ENCODE measurements at regions not wholly inside any gene's neighbourhood (a gene's known extent, or its start where the extent isn't known, plus 50 kb on each side); places are given as distances from the start of the nearest gene placed in this dataset.
A peak's percentile ranks its signal among the peaks of the same experiment; 100 is the strongest.

DNA sequence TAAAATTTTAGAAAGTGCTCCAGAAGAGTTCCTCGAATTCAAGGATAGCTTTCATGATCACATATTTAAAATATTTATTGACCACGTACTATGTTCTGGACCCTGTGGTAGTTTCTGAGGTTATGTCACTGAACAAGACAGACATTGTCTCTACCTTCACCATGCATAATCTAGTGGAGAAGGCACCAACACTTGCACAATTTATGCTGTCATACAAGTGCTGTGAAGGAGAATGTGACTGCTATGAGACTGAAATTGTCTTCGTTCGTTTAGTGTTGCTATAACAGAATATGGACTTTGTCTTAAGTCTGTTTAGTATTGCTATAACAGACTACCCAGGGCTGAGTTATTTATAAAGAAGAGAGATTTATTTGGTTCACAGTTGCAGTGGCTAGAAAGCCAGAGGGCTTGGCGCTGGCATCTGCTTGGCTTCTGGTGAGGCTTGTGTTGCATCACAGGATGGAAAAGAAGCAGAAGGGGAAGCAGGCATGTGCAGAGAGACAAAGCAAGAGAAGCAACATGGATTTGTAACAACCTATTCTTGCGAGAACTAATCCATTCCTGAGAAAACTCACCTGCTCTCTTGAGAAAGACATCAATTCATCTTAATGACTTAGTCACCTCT lies 50.0 kb upstream of the RFX8 start:
- Histone ChIP-seq H2BK15ac (ENCODE audit: low read length) (no peak overlapping the region), H3K4ac (replicated peaks; ENCODE audit: insufficient read length, low read depth, low read length) (no peak overlapping the region), H2AK5ac (ENCODE audit: low read depth, low read length) (no peak overlapping the region), H2BK12ac (ENCODE audit: low read depth, low read length) (no peak overlapping the region), H4K91ac (replicated peaks; ENCODE audit: insufficient read length, low read length) (no peak overlapping the region), H3K27me3 (replicated peaks in 1 of 4; ENCODE audit: control insufficient read depth in 3 of 4, extremely low read depth in 1 of 4, insufficient read depth in 3 of 4, low read length in 3 of 4) (no peaks in the 10 kb centered on the region; a peak in 2 of 7 replicates), H3K23me2 (ENCODE audit: low read depth, low read length) (no peaks in the 10 kb centered on the region), H3K4me1 (replicated peaks in 1 of 4; ENCODE audit: control insufficient read depth in 3 of 4, insufficient read depth in 4 of 4, low read length in 3 of 4) (no peaks in the 10 kb centered on the region), H2BK120ac (replicated peaks; ENCODE audit: low read depth, low read length) (no peak overlapping the region), H4K20me1 (replicated peaks in 1 of 2; ENCODE audit: control insufficient read depth in 1 of 2, insufficient read depth in 2 of 2, low read length in 2 of 2) (no peaks in the 10 kb centered on the region), H3K27ac (ENCODE audit: low read depth, low read length) (no peak overlapping the region), H4K5ac (ENCODE audit: insufficient read length, low read depth, low read length) (no peak overlapping the region), H3K14ac (ENCODE audit: insufficient read length) (no peak overlapping the region), H3K4me2 (ENCODE audit: insufficient read depth in 1 of 2, low read depth in 2 of 2, low read length in 2 of 2) (no peak overlapping the region), H4K8ac (ENCODE audit: extremely low read depth, insufficient read depth, low read length) (no peak overlapping the region), H3K23ac (ENCODE audit: insufficient read length) (no peak overlapping the region), H3K79me2 (ENCODE audit: control insufficient read depth in 1 of 2, insufficient read depth in 2 of 2, low read length in 2 of 2) (no peaks in the 10 kb centered on the region), H3K9me3 (ENCODE audit: insufficient read depth in 2 of 2, low read depth in 1 of 2, low read length in 1 of 2) (no peaks in the 10 kb centered on the region; a peak in 1 of 4 replicates), H2BK20ac (ENCODE audit: low read length) (no peak overlapping the region), H3K4me3 (ENCODE audit: extremely low read depth in 1 of 4, insufficient read depth in 2 of 4, low read depth in 3 of 4, low read length in 4 of 4) (no peak overlapping the region), H3K9ac (replicated peaks in 1 of 4; ENCODE audit: extremely low read depth in 1 of 4, low read depth in 3 of 4, low read length in 3 of 4) (no peak overlapping the region), H2AFZ (ENCODE audit: low read length) (no peak overlapping the region), H3K18ac (ENCODE audit: extremely low read depth, low read length) (no peak overlapping the region), H3K79me1 (ENCODE audit: low read depth, low read length) (no peaks in the 10 kb centered on the region), H2BK5ac (ENCODE audit: low read depth, low read length) (no peak overlapping the region), H3K36me3 (ENCODE audit: control insufficient read depth in 2 of 4, insufficient read depth in 4 of 4, low read length in 3 of 4) (no peaks in the 10 kb centered on the region), H3K56ac (replicated peaks; ENCODE audit: insufficient read length, low read depth, low read length) (no peak overlapping the region)
- FAIRE-seq = no peak
- TF ChIP-seq NANOG (IDR thresholded peaks at IDR 0.05; ENCODE audit: insufficient read depth, low read depth, low read length, poor library complexity, severe bottlenecking) (no peak), POLR2A (IDR thresholded peaks at IDR 0.05; ENCODE audit: control extremely low read depth in 1 of 2, low read depth in 2 of 2, low read length in 2 of 2) (no peak), GTF2F1 (IDR thresholded peaks at IDR 0.05; ENCODE audit: borderline replicate concordance, low read depth, low read length) (no peak), CTBP2 (IDR thresholded peaks at IDR 0.05; ENCODE audit: borderline replicate concordance, insufficient read depth, insufficient read length, low read length) (no peak), CEBPB (IDR thresholded peaks at IDR 0.05; ENCODE audit: low read depth, low read length) (no peak), TCF12 (IDR thresholded peaks at IDR 0.05; ENCODE audit: low read depth, low read length) (no peak), RFX5 (IDR thresholded peaks at IDR 0.05; ENCODE audit: borderline replicate concordance, low read depth, low read length) (no peak), MAFK (IDR thresholded peaks at IDR 0.05; ENCODE audit: low read depth, low read length) (no peak), ATF3 (IDR thresholded peaks at IDR 0.05; ENCODE audit: insufficient read depth, low read depth, low read length) (no peak), BCL11A (IDR thresholded peaks at IDR 0.05; ENCODE audit: low read depth in 2 of 2, low read length in 2 of 2) (no peak), SUZ12 (IDR thresholded peaks at IDR 0.05; ENCODE audit: low read length) (no peak)
- TF ChIP-seq, protein P1, sequence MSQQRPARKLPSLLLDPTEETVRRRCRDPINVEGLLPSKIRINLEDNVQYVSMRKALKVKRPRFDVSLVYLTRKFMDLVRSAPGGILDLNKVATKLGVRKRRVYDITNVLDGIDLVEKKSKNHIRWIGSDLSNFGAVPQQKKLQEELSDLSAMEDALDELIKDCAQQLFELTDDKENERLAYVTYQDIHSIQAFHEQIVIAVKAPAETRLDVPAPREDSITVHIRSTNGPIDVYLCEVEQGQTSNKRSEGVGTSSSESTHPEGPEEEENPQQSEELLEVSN (IDR thresholded peaks at IDR 0.05) = no peak
- peak in 1 of 2 experiments; percentile 10 for DNase-seq (ENCODE audit: low read depth in 1 of 2, low spot score in 2 of 2)
- WGBS, 2 experiments (ENCODE audit: extremely low coverage in 1 of 2, insufficient coverage in 1 of 2, insufficient read length in 1 of 2, insufficient replicate concordance in 2 of 2, low coverage in 1 of 2, low lambda C conversion rate in 2 of 2, missing lambda C conversion rate in 1 of 2) = 86% methylated on average over 6 of the region's 6 CpGs; no CpG with 5 or more reads in 1 of the 2 experiments
- POLR2A ChIA-PET (ENCODE audit: partially characterized antibody) = no interaction called here
- CTCF ChIA-PET (ENCODE audit: partially characterized antibody) = interaction anchor here (1.5 kb wide), 1 partner anchor 9 kb away, joined by 4 read pairs; no protein-coding TSS in a partner anchor

Data from H1 (cell line).